RPMI8226 (cell line): ENCODE measurements at regions not wholly inside any gene's neighbourhood (a gene's known extent, or its start where the extent isn't known, plus 50 kb on each side); places are given as distances from the start of the nearest gene placed in this dataset.
A peak's percentile ranks its signal among the peaks of the same experiment; 100 is the strongest.

Experiments used
- DNase-seq: peaks from one replicate; pipeline ENCODE4 v3.0.0-alpha.2; 2015

DNA sequence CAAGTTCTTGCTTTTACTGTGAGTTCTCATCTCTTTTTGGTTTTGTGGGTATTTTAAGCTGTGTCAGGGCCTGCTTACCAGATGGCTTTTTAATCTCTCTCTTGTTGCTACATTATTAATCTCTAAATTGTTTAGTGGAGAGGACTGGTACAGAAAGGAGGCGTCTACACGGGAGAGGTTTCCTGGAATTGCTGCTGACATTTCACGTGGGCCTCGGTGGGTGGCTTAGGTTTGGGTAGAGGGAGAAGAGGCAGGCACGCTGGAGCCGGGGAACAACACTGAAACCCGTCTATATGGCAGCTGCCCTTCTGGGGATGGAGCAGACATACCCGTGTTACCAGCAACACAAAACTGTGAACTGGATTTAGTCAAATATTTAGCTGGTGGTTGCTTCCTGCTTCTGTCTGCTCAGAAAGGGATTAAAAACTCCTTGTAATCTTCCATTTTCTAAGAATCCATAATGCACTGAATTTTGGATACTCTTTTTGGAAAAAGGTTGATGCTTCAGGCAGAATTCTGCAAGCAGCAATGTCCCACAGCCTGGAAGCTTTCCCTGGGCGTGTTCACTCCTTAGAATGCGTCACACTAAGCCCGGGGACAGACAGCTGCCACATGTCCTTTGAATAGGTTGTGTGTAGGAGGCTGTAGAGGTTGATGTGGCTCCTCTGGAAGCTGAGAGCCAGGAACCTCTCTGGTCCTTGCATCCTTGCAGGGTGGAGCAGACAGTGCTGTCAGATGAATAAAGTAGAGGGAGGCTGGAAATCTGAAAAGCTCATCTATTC lies 199.8 kb upstream of the GATB start:
- DNase-seq = no peak

DNA sequence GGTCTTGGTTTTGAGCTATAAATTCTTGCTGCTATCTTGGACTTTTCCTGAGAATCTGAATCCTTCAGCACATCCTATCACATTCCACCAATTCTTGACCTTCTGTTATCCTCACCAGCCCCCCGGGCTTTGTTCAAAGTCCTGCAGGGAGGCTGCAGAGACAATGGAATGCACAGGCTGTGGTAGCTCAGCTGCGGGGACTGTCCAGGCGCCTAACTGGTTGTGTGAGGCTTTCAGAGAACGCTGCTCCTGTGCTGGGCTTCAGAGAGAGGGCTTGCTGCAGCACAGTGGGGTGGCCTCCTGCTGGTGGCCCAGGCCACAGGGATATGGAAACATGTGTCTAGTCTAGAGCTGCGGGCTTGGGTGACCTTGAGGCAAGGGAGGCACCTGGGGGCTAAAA lies 196.3 kb upstream of the GATB start:
- no peak for DNase-seq

GRCh38 chr4:151955721-151956380 lies 195.0 kb upstream of the GATB start:
- DNase-seq = no peak

DNA sequence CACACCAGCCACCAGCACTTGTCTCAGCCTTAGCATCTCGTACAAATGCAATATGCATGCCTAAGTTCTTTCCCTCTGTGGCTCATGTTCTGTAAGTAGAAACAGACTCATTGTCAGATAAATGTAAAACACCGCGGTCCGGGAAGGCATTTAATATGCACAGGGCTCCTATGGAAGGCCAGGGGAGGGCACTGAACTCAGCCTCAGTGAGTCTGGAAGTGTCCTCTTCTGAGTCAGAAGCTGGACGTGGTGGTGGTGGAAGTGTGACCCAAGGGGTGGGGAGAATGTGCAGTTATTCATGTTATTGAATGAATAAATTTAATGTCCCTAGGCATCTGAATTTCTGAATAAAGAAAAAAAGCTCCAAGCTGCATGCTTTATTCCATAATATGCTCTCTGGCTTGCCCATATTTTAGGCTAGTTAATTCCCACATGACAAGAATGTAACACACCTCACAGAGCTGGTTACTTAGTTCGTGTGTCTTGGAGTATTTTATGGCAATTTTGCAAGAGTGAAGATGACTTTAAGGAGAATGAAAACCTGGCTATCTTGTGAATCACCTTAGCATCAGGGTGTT lies 193.1 kb upstream of the GATB start:
- no peak for DNase-seq

DNA sequence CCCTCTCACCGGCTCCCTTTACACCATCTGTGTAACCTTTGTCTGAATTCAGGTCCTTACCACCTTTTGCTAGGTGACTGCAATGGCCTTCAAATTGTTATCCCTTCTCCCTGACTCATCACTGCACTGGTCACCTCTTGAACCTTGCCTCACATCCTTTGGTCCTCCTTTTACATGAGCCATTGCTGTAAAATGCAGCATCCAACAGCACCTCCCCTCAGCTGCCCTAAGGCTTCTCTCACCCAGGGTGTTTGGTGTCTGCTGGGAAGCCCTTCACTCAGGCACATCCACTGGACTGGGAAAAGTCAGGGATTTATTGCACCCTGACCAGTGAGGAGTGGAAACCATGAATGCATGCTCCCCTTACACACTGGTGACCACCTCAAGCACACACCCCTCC lies 192.5 kb upstream of the GATB start:
- DNase-seq = no peak

- no peak for DNase-seq
Observed at GRCh38 chr4:151952711-151953254, 192.0 kb upstream of the GATB start.

DNA sequence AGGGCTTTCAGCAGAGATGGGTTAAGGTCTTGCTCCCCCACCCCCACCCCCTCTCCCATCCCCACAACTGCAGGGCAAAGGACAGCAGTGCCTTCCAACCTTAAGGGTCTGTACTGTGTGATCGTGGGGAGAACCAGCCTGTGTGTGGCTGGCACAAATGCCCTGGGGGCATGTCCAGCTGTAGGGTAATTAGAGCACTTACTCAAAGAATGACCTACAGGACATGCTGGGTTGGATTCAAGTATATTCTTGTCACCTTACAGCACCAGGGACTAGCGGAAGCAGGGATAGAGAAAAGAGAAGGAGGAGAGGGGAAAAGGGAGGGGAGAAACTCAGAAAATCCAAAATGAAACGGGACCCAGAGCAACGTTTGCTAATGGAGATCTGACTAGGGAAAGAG lies 191.3 kb upstream of the GATB start:
- no peak for DNase-seq

DNA sequence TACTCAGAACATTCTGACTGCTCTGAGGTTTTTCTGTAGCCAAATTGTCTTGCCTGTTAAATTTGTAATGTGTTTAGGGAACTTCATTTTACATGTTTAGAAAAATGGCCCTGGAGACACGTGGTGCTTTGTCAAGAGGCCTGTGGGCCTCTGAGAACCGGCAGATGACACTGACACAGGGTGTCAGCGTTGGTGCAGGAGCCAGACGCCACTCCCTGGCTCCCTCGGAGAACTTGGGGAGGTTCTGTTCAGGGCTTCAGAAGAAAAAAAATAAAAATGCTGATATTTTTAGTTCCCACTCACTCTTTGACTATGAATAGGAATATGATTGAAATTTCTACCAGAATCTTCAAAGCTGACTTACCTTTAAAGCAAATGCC lies 190.9 kb upstream of the GATB start:
- no peak for DNase-seq

DNA sequence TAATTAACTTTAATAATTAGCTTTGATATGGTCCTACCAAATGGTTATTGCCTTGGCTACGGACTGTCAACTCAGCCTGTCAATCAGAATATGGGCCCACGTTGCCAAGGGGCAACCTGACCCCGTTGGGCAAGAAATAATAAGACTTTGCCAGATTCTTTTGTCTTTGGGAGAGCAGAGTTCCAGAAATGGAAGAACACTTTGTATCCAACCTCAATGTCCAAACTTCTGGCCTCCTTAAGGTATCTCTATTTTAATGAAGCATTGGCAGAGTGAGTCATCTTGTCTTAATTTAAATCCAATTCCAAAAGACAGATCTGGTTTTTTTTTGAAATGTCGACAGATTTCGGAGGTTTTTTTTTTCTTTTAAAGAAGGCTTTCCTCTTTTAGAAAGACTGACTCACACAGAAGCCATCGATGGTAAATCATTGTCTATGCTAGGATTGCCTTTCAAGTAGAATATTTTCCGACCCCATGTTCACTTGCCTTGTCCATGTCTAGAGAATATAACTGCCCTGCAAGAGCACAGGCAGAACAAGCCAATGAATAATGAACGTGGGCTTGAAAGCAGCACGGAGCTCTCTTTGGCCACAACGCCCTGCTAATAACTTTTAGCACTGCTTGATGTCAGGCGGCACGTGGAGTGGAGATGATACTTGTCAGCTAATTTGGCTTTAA lies 190.3 kb upstream of the GATB start:
- DNase-seq = no peak

- DNase-seq = no peak
Observed at GRCh38 chr4:151948351-151949016, 187.7 kb upstream of the GATB start.

- DNase-seq = no peak
Observed at GRCh38 chr4:151946718-151947117, 185.9 kb upstream of the GATB start.

DNA sequence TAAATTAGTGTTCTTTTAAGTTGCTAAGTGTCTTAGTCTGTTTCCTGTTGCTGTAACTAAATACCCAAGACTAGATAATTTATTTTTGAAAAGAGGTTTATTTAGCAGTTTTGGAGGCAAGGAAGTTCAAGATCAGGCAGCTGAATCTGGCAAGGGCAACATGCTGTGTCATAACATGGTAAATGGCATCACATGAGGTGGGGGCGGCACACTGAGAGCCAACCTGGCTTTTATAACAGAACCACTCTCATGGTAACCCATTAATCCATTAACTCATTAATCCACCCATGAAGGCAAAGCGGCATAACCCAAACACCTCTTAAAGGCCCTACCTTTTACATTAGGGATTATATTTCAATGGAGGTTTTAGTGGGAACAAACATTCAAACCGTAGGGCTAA lies 182.2 kb upstream of the GATB start:
- no peak for DNase-seq

DNA sequence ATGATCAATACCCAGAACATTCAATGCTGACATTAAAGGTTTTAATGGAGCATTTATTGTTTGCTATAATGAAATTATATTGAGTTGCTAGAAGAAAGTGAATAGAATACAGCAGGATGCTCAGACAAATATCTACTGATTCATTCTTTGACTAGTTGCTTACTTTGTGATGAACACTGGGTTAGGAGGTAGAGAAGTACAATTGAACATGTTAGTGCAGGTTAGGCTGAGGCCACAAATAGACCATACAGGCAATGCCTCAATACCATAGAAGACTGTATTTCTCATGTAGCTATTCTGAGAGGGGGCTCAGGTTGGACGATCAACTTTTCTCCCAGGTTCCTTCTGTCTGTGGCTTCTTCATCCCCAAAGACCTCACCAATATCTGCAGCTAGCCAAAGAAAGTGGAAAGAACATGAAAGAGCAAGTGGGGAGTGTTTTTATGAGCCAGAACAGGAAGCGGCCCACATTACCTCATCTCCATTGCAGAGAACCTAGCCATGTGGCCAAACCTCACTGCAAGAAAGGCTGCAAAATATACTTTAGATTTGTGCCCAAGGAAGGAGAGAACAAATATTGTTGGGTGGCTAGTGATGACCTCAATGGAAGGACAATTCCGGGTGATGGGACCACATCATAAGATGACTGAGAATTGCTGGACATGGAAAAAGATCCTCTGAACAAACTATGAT lies 180.3 kb upstream of the GATB start:
- no peak for DNase-seq

GRCh38 chr4:151940291-151940690 lies 179.5 kb upstream of the GATB start:
- DNase-seq = no peak

GRCh38 chr4:151939670-151940069 lies 178.9 kb upstream of the GATB start:
- no peak for DNase-seq

DNA sequence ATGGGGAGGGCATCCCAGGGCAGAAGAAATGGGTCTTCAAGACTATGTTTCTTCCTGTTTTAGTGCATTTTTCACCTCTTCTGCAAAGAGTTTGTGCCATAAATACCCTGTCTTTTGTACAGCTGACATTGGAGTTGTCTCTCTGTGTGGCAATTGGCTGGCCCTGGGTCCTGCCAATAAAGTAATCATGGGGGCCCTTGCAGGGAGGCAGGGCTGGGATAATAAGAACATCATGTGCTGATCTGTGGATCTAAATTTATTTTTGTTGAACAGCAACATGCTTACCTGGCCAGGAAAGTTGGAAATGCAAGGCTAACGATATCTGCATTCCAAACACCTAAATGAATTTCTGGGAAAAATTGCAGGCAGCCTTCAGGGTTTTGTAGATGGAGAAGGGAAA lies 174.6 kb upstream of the GATB start:
- no peak for DNase-seq

- no peak for DNase-seq
Observed at GRCh38 chr4:151934766-151935165, 174.0 kb upstream of the GATB start.

- no peak for DNase-seq
Observed at GRCh38 chr4:151933122-151933827, 172.5 kb upstream of the GATB start.

GRCh38 chr4:151931563-151931962 lies 170.8 kb upstream of the GATB start:
- DNase-seq = peak; percentile 7

GRCh38 chr4:151930372-151930771 lies 169.6 kb upstream of the GATB start:
- DNase-seq = no peak

GRCh38 chr4:151928112-151928511 lies 167.3 kb upstream of the GATB start:
- DNase-seq = no peak

DNA sequence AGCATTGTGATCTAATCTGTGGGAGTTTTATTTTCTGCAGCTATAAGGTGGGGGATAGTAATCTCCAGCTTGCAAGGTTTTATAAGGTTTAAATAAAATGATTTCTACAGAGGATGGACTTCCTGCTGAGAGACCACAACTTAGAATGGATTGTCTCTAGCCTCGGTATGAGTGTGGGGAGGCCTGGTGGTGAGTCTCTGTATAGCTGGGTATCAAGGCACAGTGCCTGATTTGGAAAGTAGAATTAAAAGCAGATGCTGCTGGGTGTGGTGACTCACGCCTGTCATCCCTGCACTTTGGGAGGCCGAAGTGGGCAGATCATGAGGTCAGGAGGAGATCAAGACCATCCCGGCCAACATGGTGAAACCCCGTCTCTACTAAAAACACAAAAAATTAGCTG lies 162.0 kb upstream of the GATB start:
- DNase-seq = no peak
